Transverse colon (tissue), 4 donors: ENCODE measurements at regions not wholly inside any gene's neighbourhood (a gene's known extent, or its start where the extent isn't known, plus 50 kb on each side); places are given as distances from the start of the nearest gene placed in this dataset.

Source experiments
- DNase-seq: peaks from one replicate; pipeline ENCODE4 v3.0.0-alpha.2; 2019
- H3K27ac ChIP-seq, 4 donors: fragments of 200-600 bp; sonication (generic); 2 replicates each; pipeline ENCODE4 v1.5.1; 2016 to 2018; ENCODE audit warnings: inconsistent platforms in 4 of 4
- H3K27me3 ChIP-seq: fragments of 200-600 bp; sonication (generic); 2 replicates; pipeline ENCODE4 v1.5.1; 2017; ENCODE audit warnings: inconsistent platforms
- H3K36me3 ChIP-seq, 4 donors: fragments of 200-600 bp; sonication (generic); 2 replicates each; pipeline ENCODE4 v1.5.1; 2017 to 2019; ENCODE audit warnings: inconsistent platforms in 4 of 4
- H3K4me1 ChIP-seq, 4 donors: fragments of 200-600 bp; sonication (generic); 2 replicates each; pipeline ENCODE4 v1.5.1; 2017 to 2020; ENCODE audit warnings: inconsistent platforms in 4 of 4
- H3K4me3 ChIP-seq, 4 donors: fragments of 200-600 bp; sonication (generic); 1 replicate in 1 of 4; 2 replicates in 3 of 4; pipeline versions ENCODE4 v1.5.1 to v1.6.1; 2017 to 2019; ENCODE audit warnings: inconsistent platforms in 4 of 4
- H3K9me3 ChIP-seq, 2 donors: fragments of 200-600 bp; sonication (generic); 2 replicates each; pipeline ENCODE4 v1.5.1; 2017 to 2019; ENCODE audit warnings: inconsistent platforms in 2 of 2
- EP300 ChIP-seq: sonication (generic); formaldehyde crosslinking; IDR thresholded peaks from one replicate; pipeline ENCODE4 v1.6.1; 2017; ENCODE audit warnings: antibody characterized with exemption, low read depth
- POLR2A ChIP-seq: fragments of 450-650 bp; IDR thresholded peaks from one replicate; pipeline ENCODE4 v1.6.1; 2016; ENCODE audit warnings: antibody characterized with exemption, mild to moderate bottlenecking, moderate library complexity
- POLR2AphosphoS5 ChIP-seq, 3 donors: sonication (generic); formaldehyde crosslinking; IDR thresholded peaks; one replicate each; pipeline ENCODE4 v1.6.1; 2016; ENCODE audit warnings: antibody characterized with exemption in 3 of 3
- WGBS, 2 donors: methylation state at CpG; one replicate each; pipeline ENCODE4 v1.1.5; 2018; ENCODE audit warnings: low coverage in 1 of 2; 5-methylcytosine and 5-hydroxymethylcytosine counted together
- in situ Hi-C, 4 donors: fragments of 200-750 bp; cut with MboI; loops; one replicate each; pipeline versions ENCODE4 v1.15.0 to v1.15.1; 2017; ENCODE audit warnings: low sequenced_read_pairs in 3 of 4, low pct_ligation_motif_present in 1 of 4, low pct_unique_long_range_greater_than_20kb in 1 of 4
- intact Hi-C: fragments of 100-400 bp; cut with DNase I; formaldehyde crosslinking; loops from one replicate; pipeline ENCODE4 v1.15.1; 2023; ENCODE audit warnings: low total_unique reads
- TF ChIP-seq, protein P1 (sequence below), 5 experiments: fragments of 200-600 bp in 3 of 5; fragments of 450-650 bp in 2 of 5; sonication (generic) in 3 of 5; IDR thresholded peaks; 1 replicate in 2 of 5; 2 replicates in 3 of 5; pipeline ENCODE4 v1.5.1; 2016 to 2017; ENCODE audit warnings: antibody characterized with exemption in 5 of 5, inconsistent platforms in 3 of 5, mild to moderate bottlenecking in 2 of 5, moderate library complexity in 1 of 5

DNA sequence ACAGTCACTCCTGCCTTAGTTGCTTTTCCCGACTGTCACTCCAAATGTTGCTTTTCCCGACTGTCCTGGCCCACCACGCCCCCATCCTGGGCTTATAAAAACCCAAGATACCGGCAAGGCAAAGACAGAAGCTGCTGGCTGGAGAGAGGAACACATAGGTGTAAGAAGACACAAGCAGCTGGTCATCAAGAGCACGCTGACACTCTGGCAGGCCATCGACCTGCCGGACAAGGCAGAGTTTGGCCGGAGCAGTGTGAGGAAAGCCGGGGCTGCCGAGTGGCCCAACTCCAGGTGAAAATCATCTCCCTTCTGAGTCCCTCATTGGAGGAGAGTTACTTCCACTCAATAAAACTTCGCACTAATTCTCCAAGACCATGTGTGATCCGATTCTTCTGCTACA is 349.5 kb downstream of the SLITRK1 start:
- H3K9me3 ChIP-seq, result no peaks in the 10 kb centered on the region
- no peaks in the 10 kb centered on the region for H3K27me3 ChIP-seq
- DNase-seq, result no peak
- H3K27ac ChIP-seq, result no peak overlapping the region
- in situ Hi-C loops (no loop called here), intact Hi-C loops (no loop called here)
- H3K36me3 ChIP-seq, result no peaks in the 10 kb centered on the region
- WGBS, 2 donors, result 79% methylated on average over 12 of the region's 12 CpGs; no CpG with 5 or more reads in 1 of the 2 donors
- no peak overlapping the region for H3K4me3 ChIP-seq
- no peaks in the 10 kb centered on the region for H3K4me1 ChIP-seq
- TF ChIP-seq, protein P1, sequence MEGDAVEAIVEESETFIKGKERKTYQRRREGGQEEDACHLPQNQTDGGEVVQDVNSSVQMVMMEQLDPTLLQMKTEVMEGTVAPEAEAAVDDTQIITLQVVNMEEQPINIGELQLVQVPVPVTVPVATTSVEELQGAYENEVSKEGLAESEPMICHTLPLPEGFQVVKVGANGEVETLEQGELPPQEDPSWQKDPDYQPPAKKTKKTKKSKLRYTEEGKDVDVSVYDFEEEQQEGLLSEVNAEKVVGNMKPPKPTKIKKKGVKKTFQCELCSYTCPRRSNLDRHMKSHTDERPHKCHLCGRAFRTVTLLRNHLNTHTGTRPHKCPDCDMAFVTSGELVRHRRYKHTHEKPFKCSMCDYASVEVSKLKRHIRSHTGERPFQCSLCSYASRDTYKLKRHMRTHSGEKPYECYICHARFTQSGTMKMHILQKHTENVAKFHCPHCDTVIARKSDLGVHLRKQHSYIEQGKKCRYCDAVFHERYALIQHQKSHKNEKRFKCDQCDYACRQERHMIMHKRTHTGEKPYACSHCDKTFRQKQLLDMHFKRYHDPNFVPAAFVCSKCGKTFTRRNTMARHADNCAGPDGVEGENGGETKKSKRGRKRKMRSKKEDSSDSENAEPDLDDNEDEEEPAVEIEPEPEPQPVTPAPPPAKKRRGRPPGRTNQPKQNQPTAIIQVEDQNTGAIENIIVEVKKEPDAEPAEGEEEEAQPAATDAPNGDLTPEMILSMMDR (IDR thresholded peaks at IDR 0.05), result no peak
- TF ChIP-seq EP300, result no peak
- no peak for TF ChIP-seq POLR2AphosphoS5 (IDR thresholded peaks at IDR 0.05)
- no peak for TF ChIP-seq POLR2A

DNA sequence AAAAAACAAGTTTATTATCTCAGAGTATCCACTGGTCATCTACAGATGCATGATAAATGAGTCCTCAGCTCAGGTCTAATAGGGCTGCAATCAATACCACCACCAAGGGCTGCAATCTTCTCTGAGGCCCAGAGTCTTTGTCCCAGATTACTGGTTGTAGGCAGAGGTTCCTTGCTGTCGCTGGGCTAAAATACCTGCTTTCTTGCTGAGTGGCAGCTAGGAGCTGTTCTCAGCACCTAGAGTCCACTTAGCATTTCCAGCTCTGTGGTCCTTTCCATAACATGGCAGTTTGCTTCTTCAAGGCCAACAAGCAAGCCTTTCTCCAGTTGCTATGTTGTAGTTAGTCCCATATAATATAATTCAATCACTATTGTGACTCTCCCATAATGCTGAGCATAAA is 351.3 kb downstream of the SLITRK1 start:
- in situ Hi-C loops (no loop called here), intact Hi-C loops (no loop called here)

DNA sequence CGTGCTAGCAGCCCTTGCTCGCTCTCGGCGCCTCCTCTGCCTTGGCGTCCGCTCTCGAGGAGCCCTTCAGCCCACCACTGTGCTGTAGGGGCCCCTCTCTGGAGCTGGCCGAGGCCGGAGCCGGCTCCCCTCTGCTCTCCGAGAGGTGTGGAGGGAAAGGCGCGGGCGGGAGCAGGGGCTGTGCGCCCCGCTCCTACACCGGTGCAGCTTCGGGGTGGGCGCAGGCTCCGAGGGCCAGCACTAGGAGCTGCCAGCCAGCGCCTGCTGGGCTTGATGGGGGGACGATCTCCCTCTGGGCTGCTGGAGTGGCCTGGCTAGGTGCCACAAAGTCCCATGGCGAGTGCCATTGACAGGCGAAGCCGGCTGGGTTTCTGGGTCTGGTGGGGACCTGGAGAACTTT is 365.5 kb downstream of the SLITRK1 start:
- Histone ChIP-seq H3K4me3 (no peak overlapping the region), H3K9me3 (peaks cover 0 to 10% of the 10 kb centered on the region in 2 donors), H3K27me3 (no peaks in the 10 kb centered on the region), H3K36me3 (no peaks in the 10 kb centered on the region), H3K27ac (no peak overlapping the region), H3K4me1 (no peaks in the 10 kb centered on the region)
- intact Hi-C loops, result no loop called here
- 87 to 91% methylated on average over 7 to 21 of the region's 25 CpGs for WGBS, 2 donors
- DNase-seq, result no peak
- no peak for TF ChIP-seq EP300
- TF ChIP-seq, protein P1 (IDR thresholded peaks at IDR 0.05), result no peak
- no peak for TF ChIP-seq POLR2AphosphoS5 (IDR thresholded peaks at IDR 0.05)
- no peak for TF ChIP-seq POLR2A
- in situ Hi-C loops, result no loop called here

More for the DNA sequence above, 351.3 kb downstream of the SLITRK1 start:
- Histone ChIP-seq H3K27ac (no peak overlapping the region), H3K4me1 (no peaks in the 10 kb centered on the region), H3K27me3 (no peaks in the 10 kb centered on the region), H3K9me3 (no peaks in the 10 kb centered on the region), H3K4me3 (no peak overlapping the region), H3K36me3 (no peaks in the 10 kb centered on the region)
- TF ChIP-seq, protein P1 (IDR thresholded peaks at IDR 0.05), result no peak
- no peak for TF ChIP-seq POLR2A
- TF ChIP-seq EP300, result no peak
- TF ChIP-seq POLR2AphosphoS5 (IDR thresholded peaks at IDR 0.05), result no peak
- no peak for DNase-seq
- WGBS, 2 donors, result 64% methylated on average over 1 of the region's 1 CpG; no CpG with 5 or more reads in 1 of the 2 donors

GRCh38 chr13:83515268-83516015 is 366.8 kb downstream of the SLITRK1 start:
- TF ChIP-seq, protein P1 (IDR thresholded peaks at IDR 0.05), result no peak
- TF ChIP-seq POLR2A (no peak), EP300 (no peak)
- Histone ChIP-seq H3K27ac (no peak overlapping the region), H3K36me3 (no peaks in the 10 kb centered on the region), H3K4me1 (no peaks in the 10 kb centered on the region), H3K9me3 (peaks cover 0 to 5% of the 10 kb centered on the region in 2 donors), H3K27me3 (no peaks in the 10 kb centered on the region), H3K4me3 (no peak overlapping the region)
- intact Hi-C loops (no loop called here), in situ Hi-C loops (no loop called here)
- DNase-seq, result no peak
- 88 to 93% methylated on average over 1 of the region's 1 CpG for WGBS, 2 donors
